EL (cell line): ENCODE measurements at regions not wholly inside any gene's neighbourhood (a gene's known extent, or its start where the extent isn't known, plus 50 kb on each side); places are given as distances from the start of the nearest gene placed in this dataset.
A peak's percentile ranks its signal among the peaks of the same experiment; 100 is the strongest.

Experiments
- DNase-seq: peaks from one replicate; pipeline ENCODE4 v3.0.0-alpha.2; 2016

DNA sequence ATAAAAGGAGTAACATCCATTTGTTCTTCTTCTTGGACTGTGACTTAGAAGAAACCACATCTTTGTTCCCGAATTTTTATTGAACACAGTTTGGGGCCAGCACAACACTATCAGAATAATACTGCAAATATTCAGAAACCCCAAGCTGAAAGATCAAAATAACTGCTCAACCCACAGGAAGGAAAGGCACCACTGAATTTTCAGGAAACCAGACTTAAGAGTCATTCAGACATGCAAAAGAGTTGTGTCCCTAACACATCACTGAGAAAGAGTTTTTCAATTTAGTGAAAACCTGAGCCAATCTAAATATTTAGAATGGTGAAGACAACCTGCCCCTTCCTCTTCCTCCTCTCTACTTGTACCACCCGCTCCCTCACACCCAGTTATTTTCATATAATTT, 295.0 kb upstream of the RORA start:
- DNase-seq = no peak

DNA sequence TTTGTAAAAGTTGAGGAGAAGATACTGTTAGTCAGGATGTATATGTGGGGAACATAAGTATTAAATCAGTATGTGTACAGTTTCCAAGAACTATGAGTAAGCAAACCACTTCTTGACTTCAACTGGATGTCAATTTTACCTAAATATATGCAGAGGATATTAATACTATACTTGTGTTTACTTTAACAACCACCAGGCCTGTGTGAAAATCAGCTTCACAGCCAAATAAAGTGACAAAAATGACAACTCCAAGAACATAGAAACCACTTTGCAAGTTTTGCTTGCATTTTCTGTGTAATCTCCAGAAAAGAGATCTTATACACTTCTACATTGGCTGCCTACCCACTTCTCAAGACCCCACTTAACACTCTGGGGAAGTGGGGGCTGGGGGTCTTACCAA, 293.3 kb upstream of the RORA start:
- DNase-seq = no peak

DNA sequence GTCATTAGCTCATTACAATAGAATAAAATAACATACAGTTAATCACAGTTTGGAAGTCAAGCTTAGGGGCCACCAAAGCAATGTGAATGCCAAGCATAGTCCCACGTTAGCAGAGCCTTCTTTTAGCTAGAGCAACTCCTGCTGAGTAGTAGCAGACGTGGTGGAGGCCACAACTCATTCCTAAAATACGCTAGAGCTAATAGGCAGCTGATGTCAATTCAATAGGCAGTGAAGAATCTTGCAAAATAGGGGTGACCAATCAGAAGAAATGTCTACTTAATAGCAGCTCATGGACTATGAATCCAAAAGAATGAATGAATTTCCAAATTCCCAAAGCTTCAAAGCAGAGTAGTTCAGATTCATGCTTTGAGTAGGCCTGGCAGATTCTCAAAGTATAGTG, 292.9 kb upstream of the RORA start:
- no peak for DNase-seq

DNA sequence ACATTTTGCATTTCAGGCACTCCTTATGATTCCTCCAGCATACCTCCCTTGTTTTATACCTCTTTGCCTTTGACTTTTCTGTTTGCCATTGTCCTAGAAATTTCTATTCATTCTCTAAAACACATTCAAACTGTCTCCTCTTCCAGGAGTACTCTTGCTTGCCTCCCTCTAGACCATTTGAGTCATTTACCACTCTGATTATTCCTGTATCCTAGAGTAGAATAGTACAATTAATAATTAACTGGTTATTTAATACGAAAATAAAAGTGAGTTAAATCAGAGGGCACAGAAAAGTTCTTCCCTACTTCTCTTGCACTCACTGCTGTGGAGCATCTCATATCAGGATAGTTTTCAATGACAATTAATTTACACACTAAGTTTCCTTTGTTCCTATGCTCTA, 290.2 kb upstream of the RORA start:
- no peak for DNase-seq

DNA sequence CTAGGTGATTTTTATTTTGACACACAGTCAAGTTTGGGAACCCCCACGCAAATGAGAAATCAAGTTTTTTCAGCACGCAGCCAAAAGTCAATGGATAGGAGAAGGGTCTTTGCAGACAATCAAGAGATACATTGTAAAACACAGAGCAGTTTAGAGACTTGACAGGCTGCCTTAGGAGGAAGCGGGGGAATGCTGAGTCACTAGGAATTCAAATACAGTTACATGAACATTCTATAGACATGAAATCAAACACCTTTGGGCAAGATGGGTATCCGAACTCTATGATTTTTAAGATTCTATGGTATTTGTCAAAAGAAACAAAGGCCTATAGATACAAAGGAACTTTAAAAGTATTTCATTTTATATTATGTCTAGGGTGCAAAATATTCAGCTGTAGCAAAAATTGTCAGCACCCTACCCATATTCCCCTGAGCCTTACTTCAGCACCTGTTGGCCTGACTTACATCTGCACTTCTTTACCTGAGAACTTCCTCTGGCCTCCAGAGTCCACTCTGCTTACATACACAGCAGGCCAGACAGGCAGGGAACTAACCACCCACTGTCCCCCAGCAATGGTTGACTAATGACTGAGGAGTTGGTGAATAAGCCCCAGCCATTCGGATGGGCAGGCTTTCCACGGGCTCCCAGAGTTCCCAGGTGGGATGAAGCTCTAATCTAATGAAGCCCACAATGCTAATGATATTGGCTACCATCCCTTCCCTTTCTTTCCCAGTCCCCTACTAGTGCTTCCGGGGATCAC, 289.3 kb upstream of the RORA start:
- DNase-seq = peak; percentile 2

DNA sequence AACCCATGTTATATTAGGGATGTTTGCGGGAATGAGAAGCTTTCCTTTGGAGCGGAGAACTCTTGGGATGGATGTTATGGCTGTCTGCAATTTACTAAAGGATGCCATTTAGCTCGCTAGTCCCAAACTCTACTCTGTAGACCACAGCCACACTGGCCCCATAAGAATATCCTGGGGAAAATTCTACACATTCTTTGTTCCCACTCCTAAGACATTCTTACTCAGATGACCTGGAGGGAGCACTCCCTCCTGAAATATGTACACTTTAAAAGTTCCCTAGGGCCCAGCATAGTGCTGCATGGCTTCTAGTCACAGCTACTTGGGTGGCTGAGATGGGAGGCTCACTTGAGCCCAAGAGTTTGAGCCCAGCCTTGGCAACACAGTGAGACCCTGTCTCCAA, 288.7 kb upstream of the RORA start:
- no peak for DNase-seq

DNA sequence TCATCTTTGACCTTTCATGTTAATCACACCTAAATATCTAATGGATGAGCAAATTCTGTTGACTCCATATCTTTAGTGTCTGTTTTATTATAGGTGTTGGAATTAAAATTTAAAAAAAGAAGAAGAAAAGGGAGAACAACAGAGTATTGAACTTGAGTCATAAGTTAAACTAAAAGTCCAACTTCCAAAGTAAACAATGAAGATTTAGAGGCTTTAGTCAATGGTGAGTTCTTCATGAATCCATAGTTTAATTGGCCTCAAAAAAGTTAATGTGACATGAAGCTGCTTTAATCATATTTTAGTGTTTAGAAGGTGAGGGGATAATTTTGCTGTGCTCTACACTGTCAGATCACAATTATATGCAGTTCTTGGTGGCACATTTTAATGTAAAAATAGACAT, 288.2 kb upstream of the RORA start:
- DNase-seq = no peak

DNA sequence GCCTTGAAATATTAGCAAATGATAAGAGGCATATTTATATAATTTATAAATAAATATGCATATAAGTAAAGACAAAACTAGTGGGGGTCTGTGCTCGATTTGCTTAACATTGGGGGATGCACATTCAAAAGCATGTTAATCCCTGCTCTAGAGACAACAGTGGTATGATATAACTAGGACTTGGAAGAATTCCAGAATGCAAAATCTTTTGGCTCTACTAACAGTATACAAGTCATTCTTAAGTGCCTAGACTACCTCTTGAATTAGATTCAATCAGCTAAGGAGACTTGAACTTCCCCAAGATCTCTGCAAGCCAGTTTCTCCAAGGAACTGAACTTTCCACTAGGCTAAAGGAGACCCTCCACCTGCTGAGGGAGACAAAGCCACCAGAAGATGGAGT, 282.7 kb upstream of the RORA start:
- DNase-seq = no peak

DNA sequence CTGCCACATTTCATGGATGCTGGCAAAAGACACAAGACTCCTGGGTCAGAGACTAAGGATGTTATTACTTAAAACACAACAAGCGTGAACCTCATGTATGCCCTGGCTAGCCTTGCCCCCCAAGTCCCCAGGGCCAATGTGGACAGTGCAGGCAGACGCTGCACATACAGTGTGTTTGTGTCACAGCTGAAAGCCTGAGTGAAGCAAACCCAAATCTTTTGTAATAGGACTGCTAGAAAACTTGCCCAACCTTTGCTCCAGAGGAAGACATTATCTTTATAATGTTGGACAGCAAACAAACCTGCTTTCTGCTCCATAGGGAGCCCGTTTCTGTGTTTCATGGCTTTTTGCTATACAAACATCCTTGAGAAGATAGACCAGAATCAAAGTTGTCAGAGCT, 282.0 kb upstream of the RORA start:
- no peak for DNase-seq

DNA sequence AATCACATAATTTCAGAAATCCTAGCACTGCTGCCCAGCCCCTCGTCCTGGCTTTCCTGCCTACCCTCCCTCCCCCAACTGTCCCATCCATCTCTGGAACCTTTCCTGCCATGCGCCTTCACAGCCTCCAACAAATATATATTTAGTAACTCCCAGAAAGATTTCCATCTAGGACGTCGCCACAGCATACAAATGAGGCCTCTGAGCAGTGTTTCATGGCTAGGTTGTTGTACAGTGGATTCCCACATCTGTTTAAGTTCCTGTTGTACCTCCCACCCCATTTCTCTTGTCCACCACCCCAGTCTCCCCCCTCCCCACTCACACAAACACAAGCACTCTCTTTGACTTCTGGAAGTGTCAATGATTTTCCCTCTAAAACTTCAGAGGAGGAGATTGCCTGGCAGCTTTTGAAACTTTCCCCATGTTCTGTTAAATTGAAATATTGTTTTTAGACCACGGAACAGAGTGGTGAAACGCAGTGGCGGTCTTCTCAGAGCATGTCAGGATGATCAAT, 280.3 kb upstream of the RORA start:
- DNase-seq = no peak

DNA sequence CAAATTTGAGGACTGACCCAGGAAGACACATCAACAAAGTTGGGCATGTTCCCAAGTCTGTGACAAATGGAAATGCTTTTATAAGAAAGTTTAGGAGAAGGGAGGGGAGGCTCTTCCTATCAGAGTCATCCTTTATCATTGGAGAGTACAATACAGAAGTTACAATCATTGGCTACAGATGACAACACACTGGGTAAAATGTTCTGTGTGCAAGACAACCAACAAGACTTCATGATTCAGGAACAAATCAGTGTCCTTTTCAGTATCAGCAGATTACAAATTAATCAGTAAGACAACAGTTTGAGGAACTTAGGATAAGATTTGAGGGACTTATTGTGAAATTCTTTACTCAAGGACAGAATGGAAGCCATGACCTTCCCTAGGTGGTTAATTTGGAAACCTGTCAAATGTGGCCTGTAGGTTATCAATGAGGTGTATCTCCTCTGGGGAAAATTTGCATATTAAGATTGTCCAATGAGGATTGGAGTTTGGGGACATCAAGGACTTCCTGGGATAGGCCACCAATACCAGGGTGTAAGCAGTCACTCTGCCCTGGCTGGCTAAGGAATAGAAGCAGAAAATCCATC, 274.4 kb upstream of the RORA start:
- no peak for DNase-seq

DNA sequence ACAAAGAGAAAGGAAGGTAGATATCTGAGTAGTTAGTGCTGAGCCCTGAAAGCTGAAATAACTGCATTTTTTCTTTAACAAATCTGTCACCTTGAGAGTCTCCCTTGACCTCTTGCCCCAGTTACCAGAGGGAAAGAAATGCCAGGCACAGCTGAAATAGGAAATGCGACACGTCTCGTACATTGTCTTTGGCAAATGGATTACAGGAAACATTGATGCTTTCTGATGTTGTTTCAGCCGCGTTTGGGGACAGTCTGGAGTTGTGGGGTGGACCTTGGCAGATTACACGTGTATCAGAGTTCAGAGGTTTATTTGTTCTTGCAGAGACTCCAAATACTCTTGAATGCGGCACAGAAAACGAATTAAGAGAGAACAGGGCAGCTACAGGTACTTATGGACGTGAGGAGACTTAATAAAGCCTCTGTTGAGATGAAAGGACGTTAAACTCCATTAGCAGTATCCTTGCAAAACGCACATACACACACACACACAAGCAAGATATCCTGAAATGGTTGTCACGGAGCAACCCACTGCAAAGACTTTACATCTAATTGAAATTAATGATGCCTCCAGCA, 272.8 kb upstream of the RORA start:
- DNase-seq = no peak

DNA sequence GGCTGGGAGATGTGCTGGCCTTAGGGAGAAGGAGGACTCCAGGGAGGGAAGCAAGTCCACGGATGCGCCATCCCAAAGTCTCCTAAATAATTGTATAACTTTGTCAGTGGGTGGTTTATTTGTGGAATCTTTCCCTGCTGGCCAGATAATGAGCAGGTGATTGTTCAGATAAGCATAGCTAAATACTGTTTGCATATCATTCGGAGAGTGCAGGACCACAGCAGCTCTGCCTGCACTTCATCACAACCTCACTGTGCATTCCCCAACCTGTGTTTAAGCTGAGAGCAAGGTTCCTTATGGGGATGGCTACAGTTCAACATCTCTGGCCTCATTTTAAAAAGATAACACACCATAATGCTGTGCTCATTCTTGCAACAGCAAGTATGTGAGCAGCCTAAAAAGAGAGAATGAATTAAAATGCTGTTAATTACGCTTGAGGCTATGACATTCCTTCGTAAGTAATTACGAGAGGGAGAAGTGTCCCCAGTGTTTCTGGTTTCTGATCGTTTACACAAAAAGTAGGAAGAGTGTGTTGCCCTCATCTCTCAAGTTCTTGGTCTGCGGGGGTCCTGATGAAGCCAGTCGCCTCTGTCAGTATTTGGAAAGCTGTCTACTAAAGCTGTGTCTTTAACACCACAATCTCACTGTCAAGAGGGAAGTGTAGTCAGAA, 272.0 kb upstream of the RORA start:
- DNase-seq = no peak

DNA sequence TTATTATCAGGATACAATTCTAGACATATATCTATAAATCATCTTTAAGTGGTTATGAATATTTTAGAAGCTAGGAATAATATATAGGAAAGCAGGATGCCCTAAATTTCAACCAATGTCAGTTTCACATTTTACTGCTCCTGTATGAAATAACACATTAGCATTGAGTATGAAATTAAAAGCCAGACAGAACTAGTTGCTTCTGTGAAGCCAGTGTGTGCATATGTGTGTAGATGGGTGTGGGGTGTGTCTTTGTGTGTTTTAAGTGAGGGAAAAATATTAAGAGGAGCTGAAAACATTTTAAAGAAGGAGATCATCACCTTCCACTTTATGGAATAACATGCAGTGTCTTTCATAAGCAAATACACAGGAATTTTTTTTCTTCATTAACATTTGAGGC, 271.4 kb upstream of the RORA start:
- no peak for DNase-seq

DNA sequence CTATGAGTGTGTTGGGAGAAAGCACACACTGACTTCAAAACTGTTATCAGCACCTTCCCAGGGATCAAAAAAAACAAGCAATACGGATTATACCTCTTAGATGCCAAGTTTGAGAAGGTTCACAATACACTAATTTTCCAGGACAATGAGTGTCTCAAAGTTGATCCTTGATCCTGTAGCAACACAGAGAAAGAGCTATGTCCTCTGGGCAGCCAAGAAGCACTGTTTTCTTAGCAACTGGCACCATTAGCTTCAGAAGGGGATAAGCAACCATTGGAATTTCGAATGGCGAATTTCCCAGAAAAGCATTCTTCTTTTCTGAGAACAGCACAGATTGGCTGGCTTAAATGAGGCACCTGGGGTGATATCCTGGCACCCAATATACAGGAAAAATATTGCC, 270.3 kb upstream of the RORA start:
- DNase-seq = no peak

DNA sequence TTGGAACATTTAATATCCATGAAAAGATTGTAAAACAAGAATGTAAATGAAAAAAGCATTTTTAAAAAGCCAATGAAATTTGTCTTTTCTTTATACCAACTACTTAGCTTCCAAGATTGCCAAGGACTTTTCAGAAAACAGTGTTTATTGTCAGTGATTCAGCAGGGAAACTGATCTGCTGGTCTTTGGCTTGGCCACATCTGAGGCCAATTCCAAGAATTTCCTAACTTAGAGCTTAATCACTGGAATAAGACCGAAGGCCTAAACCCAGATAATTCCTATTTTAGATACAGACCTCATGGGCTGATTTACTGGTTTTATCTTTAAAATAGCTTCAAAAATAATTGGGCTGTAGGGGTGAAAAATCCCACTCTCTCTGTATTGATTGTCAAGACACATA, 260.5 kb upstream of the RORA start:
- no peak for DNase-seq

DNA sequence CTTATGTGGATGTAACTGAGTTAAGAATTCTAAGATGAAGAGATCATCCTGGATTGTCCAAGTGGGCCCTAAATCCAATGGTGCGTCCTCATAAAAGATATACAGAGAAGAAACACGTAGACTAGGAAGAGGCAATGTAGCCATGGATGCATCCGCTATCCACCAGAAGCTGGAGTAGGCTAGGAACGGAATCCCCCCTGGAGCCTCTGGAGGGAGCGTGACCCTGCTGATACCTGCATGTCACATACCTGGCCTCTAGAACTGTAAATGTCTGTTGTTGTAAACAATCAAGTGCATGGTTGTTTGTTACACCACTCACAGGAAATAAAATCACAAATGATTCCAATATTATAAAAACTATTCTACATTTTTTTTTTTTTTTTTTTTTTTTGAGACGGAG, 254.5 kb upstream of the RORA start:
- no peak for DNase-seq

DNA sequence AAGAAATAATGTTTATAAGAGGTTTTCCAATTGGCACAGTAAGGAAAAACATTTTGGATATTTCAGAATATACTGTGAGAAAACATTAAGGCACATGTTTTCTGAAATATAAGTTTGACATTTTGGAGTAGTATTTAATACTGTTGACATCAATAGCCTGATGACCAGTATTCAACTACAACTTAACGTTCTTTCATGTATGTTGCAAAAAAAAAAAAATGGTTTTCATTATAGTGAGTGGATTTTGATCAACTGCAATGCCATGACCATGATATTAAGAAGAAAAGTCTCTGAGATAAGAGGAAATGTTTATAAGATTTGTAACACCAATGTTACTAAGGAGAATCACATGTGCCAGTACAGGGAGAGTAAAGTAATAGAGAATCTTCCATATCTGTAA, 252.8 kb upstream of the RORA start:
- no peak for DNase-seq

DNA sequence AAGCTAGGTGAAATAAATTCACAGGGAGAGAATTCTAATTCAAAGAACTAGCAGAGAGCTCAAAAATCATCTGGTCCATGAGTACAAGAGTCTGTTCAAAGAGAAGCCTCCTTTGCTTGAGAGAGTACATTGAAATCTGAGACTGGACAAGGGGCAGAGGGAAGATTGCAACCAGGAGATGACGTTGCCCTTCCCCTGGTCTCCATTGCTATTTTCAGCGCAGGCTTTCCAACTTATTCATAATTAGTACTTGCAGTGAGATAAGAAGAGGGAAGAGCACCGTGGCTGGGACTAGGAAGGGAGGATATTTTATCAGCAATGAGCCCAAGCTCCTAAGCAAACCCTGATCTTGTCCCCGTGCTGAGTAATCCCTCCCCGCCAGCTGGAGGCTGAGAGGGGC, 251.8 kb upstream of the RORA start:
- no peak for DNase-seq

DNA sequence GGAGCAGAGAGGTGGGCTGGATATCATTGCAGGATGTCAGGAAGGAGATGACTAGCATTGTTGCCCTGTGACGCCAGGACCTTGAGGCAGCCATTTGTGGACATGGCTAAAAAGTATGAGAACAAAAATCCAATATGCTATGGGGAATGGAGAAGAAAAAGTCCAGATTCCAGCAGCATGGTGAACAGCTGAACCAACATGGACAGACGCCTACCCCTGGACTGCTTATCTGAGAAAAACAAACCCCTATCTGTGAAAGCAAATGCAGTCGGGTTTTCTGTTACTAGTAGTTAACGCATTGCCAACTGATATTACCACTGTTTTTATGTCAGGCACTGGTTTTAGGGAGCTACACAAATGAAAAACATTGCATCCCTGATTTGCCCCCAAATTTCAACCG, 251.2 kb upstream of the RORA start:
- no peak for DNase-seq

DNA sequence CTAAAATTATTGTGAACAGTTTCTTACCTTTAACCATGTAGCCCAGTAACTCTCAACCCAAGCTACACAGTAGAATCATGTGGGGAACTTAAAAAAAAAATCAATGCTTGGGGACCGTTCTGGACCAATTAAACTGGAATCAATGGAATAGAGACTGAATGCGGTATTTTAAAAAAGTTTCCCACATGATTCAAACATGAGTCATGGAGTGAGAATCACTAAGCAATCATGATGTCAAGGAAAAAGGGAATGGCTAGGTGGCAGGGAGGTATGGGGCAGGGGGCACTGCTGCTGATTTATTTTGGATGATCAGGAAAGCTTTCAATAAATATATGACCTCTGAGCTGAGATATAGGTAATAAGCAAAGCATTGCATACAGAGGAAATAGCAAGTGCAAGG, 250.5 kb upstream of the RORA start:
- peak; percentile 1 for DNase-seq

DNA sequence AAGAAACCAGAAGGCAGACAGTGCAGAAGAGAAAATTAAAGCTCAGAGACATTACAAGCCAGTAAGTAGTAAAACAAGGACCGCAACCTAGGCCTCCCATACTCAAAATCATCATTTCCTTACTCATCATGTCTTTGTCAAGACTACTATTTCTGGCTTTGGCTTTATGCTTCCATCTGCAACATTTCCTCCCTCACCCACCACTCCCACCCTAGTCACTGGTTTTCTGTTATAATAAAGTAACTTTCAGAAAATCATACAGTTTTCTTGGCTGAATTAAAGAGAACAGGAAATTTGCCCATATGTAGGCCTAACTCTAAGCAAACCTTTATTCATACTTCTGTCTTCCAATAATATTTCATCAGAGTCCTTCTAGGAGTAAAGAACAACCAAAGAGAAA, 247.6 kb upstream of the RORA start:
- DNase-seq = no peak

DNA sequence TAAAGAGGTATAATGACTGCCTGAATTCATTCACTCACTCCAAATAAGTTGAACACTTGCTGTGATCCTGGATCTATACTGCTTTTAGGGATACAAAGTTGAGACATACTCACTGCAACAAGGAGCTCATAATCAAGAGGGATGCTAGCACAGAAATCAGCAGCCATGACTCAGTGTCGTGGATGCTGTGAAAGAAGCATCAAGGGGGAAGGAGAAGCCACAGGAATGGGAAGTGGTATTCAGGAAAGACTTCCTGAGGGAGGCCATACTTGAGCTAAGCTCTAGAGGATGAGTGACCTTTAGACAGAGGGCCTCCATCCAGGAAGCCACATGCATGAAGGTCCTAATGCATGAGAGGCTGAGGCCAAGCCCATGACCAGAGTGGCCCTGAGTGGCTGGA, 245.7 kb upstream of the RORA start:
- DNase-seq = peak; percentile 2

DNA sequence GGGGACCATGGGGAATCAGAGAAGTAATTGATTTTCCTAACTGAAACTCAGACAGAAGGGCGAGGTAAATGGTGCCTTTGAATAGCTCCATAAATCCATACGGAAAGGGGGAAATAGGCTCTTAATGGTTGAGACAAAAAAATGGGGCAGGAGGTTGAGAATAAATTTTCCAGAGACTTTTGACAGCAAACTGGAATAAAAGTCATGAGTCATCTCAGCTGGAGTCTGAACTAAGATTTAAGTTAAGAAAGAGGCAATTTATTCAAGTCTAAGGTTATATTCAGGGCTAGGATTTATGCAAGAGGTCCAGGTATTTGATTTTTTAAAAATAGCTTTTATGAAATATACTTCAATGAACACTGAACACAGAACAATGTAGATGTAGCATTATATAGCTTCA, 238.7 kb upstream of the RORA start:
- DNase-seq = no peak
